ENCODE measurements at regions not wholly inside any gene's neighbourhood (a gene's known extent, or its start where the extent isn't known, plus 50 kb on each side); places are given as distances from the start of the nearest gene placed in this dataset.

GRCh38 chr6:129966125-129966524 lies 52.3 kb upstream of the L3MBTL3 start:
- CTCF ChIA-PET, result interaction anchor here (0.5 to 1.4 kb wide), 3 partner anchors 16 to 52 kb away, joined by 3 to 5 read pairs (median 5); no protein-coding TSS in a partner anchor
- WGBS (ENCODE audit: insufficient coverage, insufficient replicate concordance, low lambda C conversion rate, missing lambda C conversion rate), result 14% methylated on average over 2 of the region's 2 CpGs
- TF ChIP-seq MAX (IDR thresholded peaks at IDR 0.05; ENCODE audit: low read depth, low read length) (no peak), MYB (IDR thresholded peaks at IDR 0.05; ENCODE audit: borderline replicate concordance, low read depth, low read length) (no peak), MXI1 (IDR thresholded peaks at IDR 0.05; ENCODE audit: low read depth, low read length) (no peak), SIN3A (IDR thresholded peaks at IDR 0.05; ENCODE audit: low read depth, low read length) (no peak)

GRCh38 chr6:129965096-129965495 lies 53.3 kb upstream of the L3MBTL3 start:
- Histone ChIP-seq H3K9ac (ENCODE audit: control insufficient read depth, insufficient read depth, low read length) (no peak overlapping the region), H3K4me1 (ENCODE audit: control insufficient read depth, insufficient read depth, low read length) (no peaks in the 10 kb centered on the region), H2AFZ (ENCODE audit: control insufficient read depth, low read depth, low read length) (no peak overlapping the region), H4K20me1 (ENCODE audit: control insufficient read depth, insufficient read depth) (no peaks in the 10 kb centered on the region), H3K79me2 (ENCODE audit: control insufficient read depth, insufficient read depth, low read length) (no peaks in the 10 kb centered on the region), H3K4me3 (no peak overlapping the region), H3K36me3 (ENCODE audit: control insufficient read depth in 2 of 2, insufficient read depth in 2 of 2, low read length in 1 of 2) (no peaks in the 10 kb centered on the region), H3K9me3 (replicated peaks; ENCODE audit: control insufficient read depth, insufficient read depth, low read length) (no peaks in the 10 kb centered on the region; the same call in 2 of the 3 replicates), H3K4me2 (ENCODE audit: control insufficient read depth, insufficient read depth) (no peak overlapping the region), H3K27ac (ENCODE audit: control insufficient read depth, insufficient read depth) (no peak overlapping the region), H3K27me3 (replicated peaks in 1 of 2; ENCODE audit: control insufficient read depth in 2 of 2, insufficient read depth in 2 of 2, low read length in 1 of 2) (peaks cover 0 to 3% of the 10 kb centered on the region in 2 experiments; a peak in 1 of 4 replicates)
- ATAC-seq (no peak), FAIRE-seq (no peak), DNase-seq (ENCODE audit: low read depth, low spot score) (no peak)
- POLR2A ChIA-PET, result no interaction called here
- in situ Hi-C loops (cut with MboI) (no loop called here), intact Hi-C loops (cut with micrococcal nuclease; ENCODE audit: unreplicated experiment) (no loop called here)
- RAD21 ChIA-PET (ENCODE audit: unreplicated experiment), result no interaction called here
- BruUV-seq (replicated peaks), result no TSS peak
- WGBS (ENCODE audit: insufficient coverage, insufficient replicate concordance, low lambda C conversion rate, missing lambda C conversion rate), result 100% methylated on average over 2 of the region's 2 CpGs
- CTCF ChIA-PET, result no interaction called here
- SMC1A ChIA-PET (ENCODE audit: uncharacterized antibody, unreplicated experiment), result interaction anchor here (0.6 kb wide), 1 partner anchor 18 kb away, joined by 3 read pairs; no protein-coding TSS in a partner anchor
- no peak for TF ChIP-seq CREB1 (IDR thresholded peaks at IDR 0.05; ENCODE audit: low read depth)
- TF ChIP-seq SUZ12 (IDR thresholded peaks at IDR 0.05; ENCODE audit: unreplicated experiment), result no peak
- no peak for TF ChIP-seq NFYB (IDR thresholded peaks at IDR 0.05; ENCODE audit: insufficient read depth, low read depth, low read length)
- no peak for TF ChIP-seq MEF2A (IDR thresholded peaks at IDR 0.05; ENCODE audit: insufficient read depth, low read depth, low read length)
- TF ChIP-seq TCF7 (IDR thresholded peaks at IDR 0.05; ENCODE audit: borderline replicate concordance), result no peak
- no peak for TF ChIP-seq JUND (IDR thresholded peaks at IDR 0.05; ENCODE audit: low read depth, low read length)
- TF ChIP-seq PAX5 (IDR thresholded peaks at IDR 0.05; ENCODE audit: borderline replicate concordance, low read depth, low read length), result no peak
- TF ChIP-seq FOXM1 (IDR thresholded peaks at IDR 0.05; ENCODE audit: low read depth, low read length), result no peak
- no peak for TF ChIP-seq SIX5 (IDR thresholded peaks at IDR 0.05; ENCODE audit: low read depth, low read length, severe bottlenecking)
- TF ChIP-seq E2F4 (IDR thresholded peaks at IDR 0.05; ENCODE audit: low read depth, low read length), result no peak
- TF ChIP-seq BCL3 (IDR thresholded peaks at IDR 0.05; ENCODE audit: borderline replicate concordance, insufficient read depth, low read depth, low read length, poor library complexity, severe bottlenecking), result no peak
- no peak for TF ChIP-seq RB1 (IDR thresholded peaks at IDR 0.05; ENCODE audit: borderline replicate concordance)
- no peak for TF ChIP-seq LARP7 (IDR thresholded peaks at IDR 0.05)

More at GRCh38 chr6:129966125-129966524, 52.3 kb upstream of the L3MBTL3 start:
- Histone ChIP-seq H4K20me1 (ENCODE audit: control insufficient read depth, insufficient read depth) (no peaks in the 10 kb centered on the region), H3K4me3 (no peak overlapping the region), H3K9me3 (replicated peaks; ENCODE audit: control insufficient read depth, insufficient read depth, low read length) (no peaks in the 10 kb centered on the region; the same call in 2 of the 3 replicates), H3K9ac (ENCODE audit: control insufficient read depth, insufficient read depth, low read length) (no peak overlapping the region), H3K79me2 (ENCODE audit: control insufficient read depth, insufficient read depth, low read length) (no peaks in the 10 kb centered on the region), H3K27me3 (replicated peaks in 1 of 2; ENCODE audit: control insufficient read depth in 2 of 2, insufficient read depth in 2 of 2, low read length in 1 of 2) (peaks cover 0 to 3% of the 10 kb centered on the region in 2 experiments; a peak in 2 of 4 replicates), H3K4me2 (ENCODE audit: control insufficient read depth, insufficient read depth) (no peak overlapping the region), H3K4me1 (ENCODE audit: control insufficient read depth, insufficient read depth, low read length) (no peaks in the 10 kb centered on the region), H2AFZ (ENCODE audit: control insufficient read depth, low read depth, low read length) (no peak overlapping the region), H3K36me3 (ENCODE audit: control insufficient read depth in 2 of 2, insufficient read depth in 2 of 2, low read length in 1 of 2) (no peaks in the 10 kb centered on the region), H3K27ac (ENCODE audit: control insufficient read depth, insufficient read depth) (no peak overlapping the region)
- intact Hi-C loops (cut with micrococcal nuclease; ENCODE audit: unreplicated experiment) (no loop called here), in situ Hi-C loops (cut with MboI) (no loop called here)
- DNase-seq (ENCODE audit: low read depth, low spot score) (no peak), FAIRE-seq (no peak), ATAC-seq (no peak)
- no TSS peak for BruUV-seq (replicated peaks)
- ChIA-PET POLR2A (no interaction called here), RAD21 (ENCODE audit: unreplicated experiment) (no interaction called here), SMC1A (ENCODE audit: uncharacterized antibody, unreplicated experiment) (no interaction called here)

All from GM12878 (cell line).